ENCODE measurements at regions not wholly inside any gene's neighbourhood (a gene's known extent, or its start where the extent isn't known, plus 50 kb on each side); places are given as distances from the start of the nearest gene placed in this dataset.

DNA sequence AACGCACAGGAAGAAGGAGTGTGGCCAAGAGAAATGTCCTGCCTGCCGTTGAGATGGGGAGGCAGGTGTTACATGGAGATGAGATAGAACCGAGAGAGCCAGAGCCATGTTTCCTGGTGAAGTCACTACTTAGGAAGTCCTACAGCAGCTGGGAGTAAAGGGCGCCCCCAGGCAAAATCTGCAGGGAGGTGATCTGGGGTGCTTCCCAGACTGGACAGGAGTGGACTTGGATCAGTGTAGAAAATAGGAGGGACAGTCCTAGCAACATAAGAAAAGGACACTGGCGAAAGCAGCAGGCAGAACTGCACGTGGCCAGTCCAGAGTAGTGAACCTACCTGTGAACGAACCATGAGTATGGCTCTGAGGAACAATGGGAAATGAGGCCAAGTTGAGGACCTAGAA lies 85.3 kb downstream of the CD164 start:
- TF ChIP-seq, protein P1, sequence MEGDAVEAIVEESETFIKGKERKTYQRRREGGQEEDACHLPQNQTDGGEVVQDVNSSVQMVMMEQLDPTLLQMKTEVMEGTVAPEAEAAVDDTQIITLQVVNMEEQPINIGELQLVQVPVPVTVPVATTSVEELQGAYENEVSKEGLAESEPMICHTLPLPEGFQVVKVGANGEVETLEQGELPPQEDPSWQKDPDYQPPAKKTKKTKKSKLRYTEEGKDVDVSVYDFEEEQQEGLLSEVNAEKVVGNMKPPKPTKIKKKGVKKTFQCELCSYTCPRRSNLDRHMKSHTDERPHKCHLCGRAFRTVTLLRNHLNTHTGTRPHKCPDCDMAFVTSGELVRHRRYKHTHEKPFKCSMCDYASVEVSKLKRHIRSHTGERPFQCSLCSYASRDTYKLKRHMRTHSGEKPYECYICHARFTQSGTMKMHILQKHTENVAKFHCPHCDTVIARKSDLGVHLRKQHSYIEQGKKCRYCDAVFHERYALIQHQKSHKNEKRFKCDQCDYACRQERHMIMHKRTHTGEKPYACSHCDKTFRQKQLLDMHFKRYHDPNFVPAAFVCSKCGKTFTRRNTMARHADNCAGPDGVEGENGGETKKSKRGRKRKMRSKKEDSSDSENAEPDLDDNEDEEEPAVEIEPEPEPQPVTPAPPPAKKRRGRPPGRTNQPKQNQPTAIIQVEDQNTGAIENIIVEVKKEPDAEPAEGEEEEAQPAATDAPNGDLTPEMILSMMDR (IDR thresholded peaks at IDR 0.05; ENCODE audit: low read depth, low read length, missing control alignments): no peak
- H3K4me3 ChIP-seq (ENCODE audit: low read depth, low read length): no peak overlapping the region
- no peak for DNase-seq (ENCODE audit: low read depth)
- in situ Hi-C loops (cut with HindIII; ENCODE audit: low sequenced_read_pairs): no loop called here

DNA sequence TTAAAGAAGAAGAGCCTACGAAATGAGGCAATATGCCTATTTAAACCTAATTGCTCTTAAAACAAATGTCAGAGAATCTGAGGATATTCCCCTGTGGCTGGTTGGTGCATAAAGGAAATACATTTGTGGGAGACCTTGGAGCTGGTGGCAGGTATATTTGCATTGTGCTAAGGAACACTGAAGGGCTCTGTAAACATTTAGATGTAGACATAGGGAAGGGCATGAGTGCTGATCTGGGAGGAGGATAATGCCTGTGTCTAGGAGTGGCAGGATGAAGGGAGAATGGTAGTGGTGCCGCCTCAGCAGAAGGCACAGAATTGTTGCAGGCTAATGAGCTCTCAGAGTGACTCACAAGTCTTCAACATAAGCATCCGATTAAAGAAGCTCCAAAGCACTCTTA lies 85.8 kb downstream of the CD164 start:
- DNase-seq (ENCODE audit: low read depth): no peak
- TF ChIP-seq, protein P1 (IDR thresholded peaks at IDR 0.05; ENCODE audit: low read depth, low read length, missing control alignments): no peak
- in situ Hi-C loops (cut with HindIII; ENCODE audit: low sequenced_read_pairs): no loop called here

DNA sequence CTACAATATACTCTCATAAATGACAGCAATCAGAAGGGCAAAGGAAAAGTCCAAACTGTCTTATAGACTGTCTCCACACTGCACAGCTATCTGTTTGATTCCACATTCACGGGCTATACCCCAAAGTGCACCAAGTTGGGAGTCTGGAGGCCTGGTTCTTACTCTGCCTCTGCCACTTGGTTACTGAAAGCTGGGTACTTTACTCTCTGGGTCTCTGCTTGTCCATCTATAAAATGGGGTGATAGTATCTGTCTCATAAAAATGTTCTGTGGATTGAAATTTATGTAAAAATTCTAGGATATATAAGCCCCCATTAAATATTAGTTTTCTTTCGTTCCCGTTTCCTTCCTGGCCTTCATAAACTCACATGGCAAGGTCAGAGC lies 86.5 kb downstream of the CD164 start:
- in situ Hi-C loops (cut with HindIII; ENCODE audit: low sequenced_read_pairs): no loop called here
- TF ChIP-seq, protein P1 (IDR thresholded peaks at IDR 0.05; ENCODE audit: low read depth, low read length, missing control alignments): no peak
- no peak overlapping the region for H3K4me3 ChIP-seq (ENCODE audit: low read depth, low read length)
- no peak for DNase-seq (ENCODE audit: low read depth)

More for the DNA sequence above, 85.8 kb downstream of the CD164 start:
- no peak overlapping the region for H3K4me3 ChIP-seq (ENCODE audit: low read depth, low read length)

DNA sequence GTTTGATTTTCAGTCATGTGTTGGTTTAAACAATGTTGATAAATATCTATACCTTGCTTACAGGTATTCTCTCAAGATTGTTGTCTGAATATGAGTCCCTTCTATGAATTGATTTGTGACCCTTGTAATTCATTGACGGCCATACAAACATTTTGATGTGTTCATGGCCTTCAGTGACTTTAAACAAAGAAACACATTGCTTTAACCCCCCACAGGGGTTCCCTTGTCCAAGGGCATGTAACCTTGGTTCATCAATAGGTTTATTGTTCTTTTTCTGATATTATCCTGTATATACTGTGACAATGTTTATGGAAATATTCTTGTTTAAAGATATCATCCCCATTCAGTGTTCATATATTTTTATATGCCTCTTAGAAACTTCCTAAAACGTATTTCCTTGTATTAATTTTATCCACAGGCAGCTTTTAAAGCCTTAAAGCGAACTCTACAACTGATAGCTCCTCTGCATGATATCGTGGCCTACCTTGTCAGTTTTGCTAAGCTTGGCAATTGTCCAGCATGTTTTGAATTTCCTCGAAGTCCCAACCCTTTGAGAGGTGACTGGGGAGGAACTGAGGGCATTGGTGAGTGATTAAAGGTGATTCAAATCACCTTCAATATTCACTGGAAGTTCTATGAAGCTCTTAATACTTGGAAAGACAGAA lies 87.0 kb downstream of the CD164 start:
- in situ Hi-C loops (cut with HindIII; ENCODE audit: low sequenced_read_pairs): no loop called here
- TF ChIP-seq, protein P1 (IDR thresholded peaks at IDR 0.05; ENCODE audit: low read depth, low read length, missing control alignments): no peak
- H3K4me3 ChIP-seq (ENCODE audit: low read depth, low read length): no peak overlapping the region
- DNase-seq (ENCODE audit: low read depth): no peak

DNA sequence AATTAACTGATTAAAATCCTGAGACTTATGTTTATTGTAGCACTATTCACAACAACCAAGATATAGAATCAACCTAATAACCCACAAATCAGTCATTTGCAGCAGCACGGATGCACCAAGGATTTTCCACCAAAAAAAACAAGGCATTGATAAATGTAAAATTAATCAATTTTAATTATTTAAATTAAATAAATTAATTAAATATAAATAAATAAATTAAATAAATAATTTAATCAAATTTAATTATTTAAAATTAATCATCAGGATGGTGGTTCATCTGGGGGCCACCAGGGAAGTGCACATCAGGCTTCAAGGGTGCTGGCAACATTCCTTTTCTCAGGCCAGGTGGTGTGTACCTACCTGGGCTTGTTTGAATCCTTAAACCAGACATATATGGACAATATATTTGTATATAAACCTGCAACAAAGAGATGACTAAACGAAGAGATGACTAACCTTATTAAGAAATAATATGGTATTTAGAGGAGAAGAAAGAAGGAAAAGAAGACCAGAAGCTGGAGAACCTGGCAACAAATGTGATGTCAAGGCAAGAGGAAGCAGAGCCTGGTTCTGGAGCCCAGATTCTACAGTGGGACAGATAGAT lies 89.2 kb downstream of the CD164 start:
- in situ Hi-C loops (cut with HindIII; ENCODE audit: low sequenced_read_pairs): no loop called here
- TF ChIP-seq, protein P1 (IDR thresholded peaks at IDR 0.05; ENCODE audit: low read depth, low read length, missing control alignments): no peak
- H3K4me3 ChIP-seq (ENCODE audit: low read depth, low read length): no peak overlapping the region
- DNase-seq (ENCODE audit: low read depth): no peak

DNA sequence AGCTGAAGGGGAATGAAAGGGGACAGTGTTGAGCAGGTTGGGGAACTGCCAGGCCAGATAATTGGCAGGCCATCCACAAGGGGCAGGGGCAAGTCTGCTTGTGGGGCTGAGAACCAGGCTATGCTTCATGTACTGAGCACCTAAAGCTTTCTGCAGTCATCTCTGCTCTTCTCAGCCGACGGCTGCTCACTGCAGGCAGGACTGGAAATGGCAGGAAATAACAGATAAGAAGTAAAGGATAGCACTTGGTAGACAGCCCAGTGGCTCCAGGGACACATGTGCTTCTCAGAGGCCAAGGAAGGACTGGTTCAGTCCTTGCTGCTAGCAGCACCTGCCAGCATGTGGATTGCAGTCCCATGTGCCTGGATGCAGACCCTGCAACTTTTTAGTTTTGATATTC lies 89.8 kb downstream of the CD164 start:
- in situ Hi-C loops (cut with HindIII; ENCODE audit: low sequenced_read_pairs): no loop called here
- no peak overlapping the region for H3K4me3 ChIP-seq (ENCODE audit: low read depth, low read length)
- TF ChIP-seq, protein P1 (IDR thresholded peaks at IDR 0.05; ENCODE audit: low read depth, low read length, missing control alignments): no peak
- DNase-seq (ENCODE audit: low read depth): no peak

Measured in astrocyte of the cerebellum (primary cell).